ENCODE measurements at regions not wholly inside any gene's neighbourhood (a gene's known extent, or its start where the extent isn't known, plus 50 kb on each side); places are given as distances from the start of the nearest gene placed in this dataset.

DNA sequence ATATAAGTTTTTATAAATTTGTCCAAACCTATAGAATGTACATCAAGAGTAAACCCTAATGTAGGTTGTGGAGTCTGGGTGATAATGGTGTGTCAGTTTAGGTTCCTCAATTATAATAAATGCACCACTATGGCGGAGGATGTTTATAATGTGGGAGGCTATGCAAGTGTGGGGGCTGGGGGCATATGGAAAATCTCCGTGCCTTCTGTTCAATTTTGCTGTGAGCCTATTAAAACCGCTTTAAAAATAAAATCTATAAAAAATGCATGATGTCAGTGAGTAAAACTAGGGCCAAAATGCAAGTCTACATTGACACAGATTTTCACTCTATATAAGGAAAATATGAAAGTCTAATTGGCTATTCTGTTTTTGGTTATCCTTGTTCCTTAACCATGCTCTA lies 774.9 kb upstream of the ALCAM start (continued):
- TF ChIP-seq HCFC1 (IDR thresholded peaks at IDR 0.05; ENCODE audit: low read length) (no peak), CHD4 (IDR thresholded peaks at IDR 0.05) (no peak), MXI1 (IDR thresholded peaks at IDR 0.05; ENCODE audit: low read depth, low read length) (no peak), EZH2 (IDR thresholded peaks at IDR 0.05; ENCODE audit: borderline replicate concordance, control insufficient read depth, low read depth, low read length) (no peak), ZBTB11 (CRISPR knock-in tag; IDR thresholded peaks at IDR 0.05) (no peak), NFYA (IDR thresholded peaks at IDR 0.05; ENCODE audit: borderline replicate concordance, low read depth, low read length) (no peak), PAX5 (IDR thresholded peaks at IDR 0.05; ENCODE audit: borderline replicate concordance, low read depth, low read length) (no peak), YY1 (IDR thresholded peaks at IDR 0.05; ENCODE audit: low read depth, low read length) (no peak), NR2C1 (IDR thresholded peaks at IDR 0.05) (no peak)
- TF ChIP-seq, protein P1, sequence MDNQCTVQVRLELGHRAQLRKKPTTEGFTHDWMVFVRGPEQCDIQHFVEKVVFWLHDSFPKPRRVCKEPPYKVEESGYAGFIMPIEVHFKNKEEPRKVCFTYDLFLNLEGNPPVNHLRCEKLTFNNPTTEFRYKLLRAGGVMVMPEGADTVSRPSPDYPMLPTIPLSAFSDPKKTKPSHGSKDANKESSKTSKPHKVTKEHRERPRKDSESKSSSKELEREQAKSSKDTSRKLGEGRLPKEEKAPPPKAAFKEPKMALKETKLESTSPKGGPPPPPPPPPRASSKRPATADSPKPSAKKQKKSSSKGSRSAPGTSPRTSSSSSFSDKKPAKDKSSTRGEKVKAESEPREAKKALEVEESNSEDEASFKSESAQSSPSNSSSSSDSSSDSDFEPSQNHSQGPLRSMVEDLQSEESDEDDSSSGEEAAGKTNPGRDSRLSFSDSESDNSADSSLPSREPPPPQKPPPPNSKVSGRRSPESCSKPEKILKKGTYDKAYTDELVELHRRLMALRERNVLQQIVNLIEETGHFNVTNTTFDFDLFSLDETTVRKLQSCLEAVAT (IDR thresholded peaks at IDR 0.05): no peak
- TF ChIP-seq, protein P2, sequence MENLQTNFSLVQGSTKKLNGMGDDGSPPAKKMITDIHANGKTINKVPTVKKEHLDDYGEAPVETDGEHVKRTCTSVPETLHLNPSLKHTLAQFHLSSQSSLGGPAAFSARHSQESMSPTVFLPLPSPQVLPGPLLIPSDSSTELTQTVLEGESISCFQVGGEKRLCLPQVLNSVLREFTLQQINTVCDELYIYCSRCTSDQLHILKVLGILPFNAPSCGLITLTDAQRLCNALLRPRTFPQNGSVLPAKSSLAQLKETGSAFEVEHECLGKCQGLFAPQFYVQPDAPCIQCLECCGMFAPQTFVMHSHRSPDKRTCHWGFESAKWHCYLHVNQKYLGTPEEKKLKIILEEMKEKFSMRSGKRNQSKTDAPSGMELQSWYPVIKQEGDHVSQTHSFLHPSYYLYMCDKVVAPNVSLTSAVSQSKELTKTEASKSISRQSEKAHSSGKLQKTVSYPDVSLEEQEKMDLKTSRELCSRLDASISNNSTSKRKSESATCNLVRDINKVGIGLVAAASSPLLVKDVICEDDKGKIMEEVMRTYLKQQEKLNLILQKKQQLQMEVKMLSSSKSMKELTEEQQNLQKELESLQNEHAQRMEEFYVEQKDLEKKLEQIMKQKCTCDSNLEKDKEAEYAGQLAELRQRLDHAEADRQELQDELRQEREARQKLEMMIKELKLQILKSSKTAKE (IDR thresholded peaks at IDR 0.05; ENCODE audit: low read depth, poor library complexity, severe bottlenecking): no peak
